HS-5 (cell line): ENCODE measurements at regions not wholly inside any gene's neighbourhood (a gene's known extent, or its start where the extent isn't known, plus 50 kb on each side); places are given as distances from the start of the nearest gene placed in this dataset.

ENCODE experiments used
- DNase-seq: peaks from one replicate; pipeline ENCODE4 v3.0.0-alpha.2; 2012; ENCODE audit warnings: low read depth

GRCh38 chr15:69713726-69714559, 261.3 kb downstream of the RPLP1 start:
- no peak for DNase-seq

GRCh38 chr15:69715210-69715609, 262.6 kb downstream of the RPLP1 start:
- no peak for DNase-seq

- no peak for DNase-seq
Measured at GRCh38 chr15:69718436-69718835, 265.8 kb downstream of the RPLP1 start.

GRCh38 chr15:69718916-69719315, 266.3 kb downstream of the RPLP1 start:
- no peak for DNase-seq

- no peak for DNase-seq
Measured at GRCh38 chr15:69719527-69720240, 267.1 kb downstream of the RPLP1 start.

- DNase-seq, result no peak
Measured at GRCh38 chr15:69720536-69720935, 267.9 kb downstream of the RPLP1 start.

- DNase-seq, result no peak
Measured at GRCh38 chr15:69722924-69723323, 270.3 kb downstream of the RPLP1 start.

GRCh38 chr15:69723404-69724096, 270.9 kb downstream of the RPLP1 start:
- no peak for DNase-seq

- DNase-seq, result no peak
Measured at GRCh38 chr15:69724333-69724732, 271.7 kb downstream of the RPLP1 start.

GRCh38 chr15:69725275-69725674, 272.7 kb downstream of the RPLP1 start:
- no peak for DNase-seq

GRCh38 chr15:69725957-69726356, 273.3 kb downstream of the RPLP1 start:
- no peak for DNase-seq

- DNase-seq, result no peak
Measured at GRCh38 chr15:69727121-69727924, 274.7 kb downstream of the RPLP1 start.

- no peak for DNase-seq
Measured at GRCh38 chr15:69729167-69729748, 276.6 kb downstream of the RPLP1 start.

GRCh38 chr15:69730281-69731080, 277.9 kb downstream of the RPLP1 start:
- DNase-seq, result no peak

GRCh38 chr15:69731081-69731330, 278.4 kb downstream of the RPLP1 start:
- no peak for DNase-seq

GRCh38 chr15:69731581-69731980, 279.0 kb downstream of the RPLP1 start:
- DNase-seq, result no peak

- no peak for DNase-seq
Measured at GRCh38 chr15:69732133-69732532, 279.5 kb downstream of the RPLP1 start.

GRCh38 chr15:69734699-69735098, 282.1 kb downstream of the RPLP1 start:
- no peak for DNase-seq

- no peak for DNase-seq
Measured at GRCh38 chr15:69735121-69735520, 282.5 kb downstream of the RPLP1 start.

GRCh38 chr15:69736161-69736560, 283.5 kb downstream of the RPLP1 start:
- DNase-seq, result no peak

- no peak for DNase-seq
Measured at GRCh38 chr15:69737916-69738315, 285.3 kb downstream of the RPLP1 start.
